Breast epithelium (tissue), 4 donors: ENCODE measurements at regions not wholly inside any gene's neighbourhood (a gene's known extent, or its start where the extent isn't known, plus 50 kb on each side); places are given as distances from the start of the nearest gene placed in this dataset.

Experiments used
- DNase-seq, 2 donors: peaks; one replicate each; pipeline ENCODE4 v3.0.0-alpha.2; 2019; ENCODE audit warnings: low spot score in 2 of 2
- H3K27ac ChIP-seq, 2 donors: fragments of 200-600 bp; sonication (generic) in 1 of 2; one replicate each; pipeline ENCODE4 v1.5.1; 2016 to 2019; ENCODE audit warnings: mild to moderate bottlenecking in 1 of 2
- H3K27me3 ChIP-seq, 2 donors: fragments of 200-600 bp; sonication (generic) in 1 of 2; one replicate each; pipeline versions ENCODE4 v1.5.1 to v1.6.0; 2017 to 2019; ENCODE audit warnings: control low read depth in 1 of 2, mild to moderate bottlenecking in 1 of 2
- H3K36me3 ChIP-seq: fragments of 200-600 bp; one replicate; pipeline ENCODE4 v1.5.1; 2019
- H3K4me1 ChIP-seq, 2 donors: fragments of 200-600 bp; sonication (generic); one replicate each; pipeline ENCODE4 v1.5.1; 2016 to 2019; ENCODE audit warnings: control low read depth in 1 of 2
- H3K4me3 ChIP-seq, 3 donors: fragments of 200-600 bp; sonication (generic); 1 replicate in 2 of 3; 2 replicates in 1 of 3; pipeline ENCODE4 v1.5.1; 2016 to 2019; ENCODE audit warnings: mild to moderate bottlenecking in 3 of 3, moderate library complexity in 2 of 3
- H3K9me3 ChIP-seq, 2 donors: fragments of 200-600 bp; sonication (generic) in 1 of 2; one replicate each; pipeline ENCODE4 v1.5.1; 2016 to 2019; ENCODE audit warnings: control low read depth in 1 of 2
- CTCF ChIP-seq, 3 donors: fragments of 450-650 bp; IDR thresholded peaks; one replicate each; pipeline ENCODE4 v1.5.1; 2016 to 2017; ENCODE audit warnings: antibody characterized with exemption in 3 of 3, mild to moderate bottlenecking in 3 of 3, moderate library complexity in 3 of 3
- POLR2A ChIP-seq: fragments of 450-650 bp; IDR thresholded peaks from one replicate; pipeline ENCODE4 v1.6.1; 2016; ENCODE audit warnings: antibody characterized with exemption, mild to moderate bottlenecking, moderate library complexity
- POLR2AphosphoS5 ChIP-seq, 3 donors: sonication (generic); formaldehyde crosslinking; IDR thresholded peaks; one replicate each; pipeline ENCODE4 v1.6.1; 2017; ENCODE audit warnings: antibody characterized with exemption in 3 of 3
- intact Hi-C: fragments of 100-400 bp; cut with DNase I; formaldehyde crosslinking; loops from one replicate; pipeline ENCODE4 v1.15.1; 2023; ENCODE audit warnings: low total_unique reads

- H3K4me1 ChIP-seq, result no peaks in the 10 kb centered on the region
- intact Hi-C loops, result no loop called here
- peaks cover 0 to 6% of the 10 kb centered on the region in 2 donors for H3K27me3 ChIP-seq
- H3K27ac ChIP-seq, result no peak overlapping the region
- no peak overlapping the region for H3K4me3 ChIP-seq
- TF ChIP-seq POLR2A (no peak), POLR2AphosphoS5 (IDR thresholded peaks at IDR 0.05) (no peak), CTCF (IDR thresholded peaks at IDR 0.05) (no peak)
- H3K36me3 ChIP-seq, result no peaks in the 10 kb centered on the region
- no peak for DNase-seq
- H3K9me3 ChIP-seq, result no peaks in the 10 kb centered on the region
Measured at GRCh38 chr11:119907122-119907851, 178.3 kb upstream of the NECTIN1 start.

GRCh38 chr11:119906376-119906775 lies 177.4 kb upstream of the NECTIN1 start:
- no peaks in the 10 kb centered on the region for H3K9me3 ChIP-seq
- H3K36me3 ChIP-seq, result no peaks in the 10 kb centered on the region
- H3K4me1 ChIP-seq, result no peaks in the 10 kb centered on the region
- no peak for TF ChIP-seq POLR2AphosphoS5 (IDR thresholded peaks at IDR 0.05)
- TF ChIP-seq CTCF (IDR thresholded peaks at IDR 0.05), result no peak
- TF ChIP-seq POLR2A, result no peak
- intact Hi-C loops, result no loop called here
- no peak overlapping the region for H3K4me3 ChIP-seq
- H3K27ac ChIP-seq, result no peak overlapping the region
- peaks cover 0 to 6% of the 10 kb centered on the region in 2 donors for H3K27me3 ChIP-seq
- no peak for DNase-seq

GRCh38 chr11:119905162-119905561 lies 176.2 kb upstream of the NECTIN1 start:
- intact Hi-C loops, result no loop called here
- DNase-seq, result no peak
- Histone ChIP-seq H3K27ac (no peak overlapping the region), H3K36me3 (no peaks in the 10 kb centered on the region), H3K4me3 (no peak overlapping the region), H3K4me1 (no peaks in the 10 kb centered on the region), H3K27me3 (peaks cover 0 to 6% of the 10 kb centered on the region in 2 donors), H3K9me3 (no peaks in the 10 kb centered on the region)
- TF ChIP-seq CTCF (IDR thresholded peaks at IDR 0.05), result no peak
- TF ChIP-seq POLR2A, result no peak

- intact Hi-C loops, result no loop called here
- peaks cover 0 to 6% of the 10 kb centered on the region in 2 donors for H3K27me3 ChIP-seq
- H3K36me3 ChIP-seq, result no peaks in the 10 kb centered on the region
- no peaks in the 10 kb centered on the region for H3K4me1 ChIP-seq
- H3K9me3 ChIP-seq, result no peaks in the 10 kb centered on the region
- no peak overlapping the region for H3K4me3 ChIP-seq
- TF ChIP-seq CTCF (IDR thresholded peaks at IDR 0.05) (no peak), POLR2A (no peak), POLR2AphosphoS5 (IDR thresholded peaks at IDR 0.05) (no peak)
- DNase-seq, result no peak
- no peak overlapping the region for H3K27ac ChIP-seq
Measured at GRCh38 chr11:119904531-119905035, 175.6 kb upstream of the NECTIN1 start.

- TF ChIP-seq CTCF (IDR thresholded peaks at IDR 0.05), result no peak
- TF ChIP-seq POLR2AphosphoS5 (IDR thresholded peaks at IDR 0.05), result no peak
- TF ChIP-seq POLR2A, result no peak
- no peak for DNase-seq
- Histone ChIP-seq H3K4me3 (no peak overlapping the region), H3K4me1 (no peaks in the 10 kb centered on the region), H3K27me3 (peaks cover 0 to 6% of the 10 kb centered on the region in 2 donors), H3K9me3 (no peaks in the 10 kb centered on the region), H3K27ac (no peak overlapping the region), H3K36me3 (no peaks in the 10 kb centered on the region)
- intact Hi-C loops, result no loop called here
Measured at GRCh38 chr11:119903821-119904220, 174.8 kb upstream of the NECTIN1 start.
